ENCODE measurements at regions not wholly inside any gene's neighbourhood (a gene's known extent, or its start where the extent isn't known, plus 50 kb on each side); places are given as distances from the start of the nearest gene placed in this dataset.

- no peak for DNase-seq
Observed at GRCh38 chr11:36929401-36929800, 331.4 kb upstream of the RAG2 start.

GRCh38 chr11:36928621-36929020 lies 330.6 kb upstream of the RAG2 start:
- no peak for DNase-seq

DNA sequence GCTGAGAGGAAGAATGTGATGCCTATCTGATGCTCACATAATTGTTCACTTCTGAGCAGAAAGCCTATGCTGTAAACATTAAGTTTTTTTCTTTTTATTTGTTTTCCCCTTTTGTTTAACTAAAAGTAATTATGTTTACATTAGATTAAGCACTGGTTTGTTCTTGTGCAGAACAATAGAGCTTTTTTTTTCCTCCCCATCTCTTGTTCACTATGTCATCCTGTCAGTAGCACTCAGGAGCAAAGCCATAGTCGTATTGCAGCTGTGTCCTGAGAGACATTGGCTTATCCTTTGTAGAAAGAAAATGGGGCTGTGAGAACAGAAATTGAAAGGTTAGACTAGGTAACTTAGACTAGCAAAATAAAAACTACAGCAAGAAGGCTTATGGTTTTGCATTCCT lies 301.8 kb upstream of the RAG2 start:
- no peak for DNase-seq

GRCh38 chr11:36890841-36891240 lies 292.8 kb upstream of the RAG2 start:
- no peak for DNase-seq

DNA sequence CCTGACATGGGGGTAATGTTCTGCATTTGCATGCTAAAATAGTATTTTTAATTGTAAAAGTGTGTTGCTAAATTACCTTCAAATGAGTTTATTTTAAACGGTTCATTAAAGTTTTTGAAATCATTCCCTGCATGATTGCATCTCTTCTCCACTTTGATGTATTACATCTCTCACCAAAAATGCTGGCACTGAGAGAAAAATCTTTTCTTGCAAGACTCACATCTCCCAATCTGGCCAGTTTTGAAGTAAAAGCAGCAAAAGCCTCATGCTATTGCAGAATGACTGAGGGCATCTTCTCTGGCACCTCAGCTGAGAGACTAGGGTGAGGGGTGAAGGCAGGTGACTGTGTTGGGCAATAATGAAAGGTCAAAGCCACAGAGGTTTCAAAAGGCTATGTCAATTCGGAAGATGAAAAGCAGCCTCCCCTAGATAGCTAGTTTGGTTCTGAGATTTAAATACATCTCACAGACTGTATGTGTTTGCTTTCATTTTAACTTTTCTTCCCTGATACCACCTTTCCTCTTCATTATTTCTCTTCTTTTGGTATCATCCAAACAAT lies 292.2 kb upstream of the RAG2 start:
- DNase-seq: no peak

DNA sequence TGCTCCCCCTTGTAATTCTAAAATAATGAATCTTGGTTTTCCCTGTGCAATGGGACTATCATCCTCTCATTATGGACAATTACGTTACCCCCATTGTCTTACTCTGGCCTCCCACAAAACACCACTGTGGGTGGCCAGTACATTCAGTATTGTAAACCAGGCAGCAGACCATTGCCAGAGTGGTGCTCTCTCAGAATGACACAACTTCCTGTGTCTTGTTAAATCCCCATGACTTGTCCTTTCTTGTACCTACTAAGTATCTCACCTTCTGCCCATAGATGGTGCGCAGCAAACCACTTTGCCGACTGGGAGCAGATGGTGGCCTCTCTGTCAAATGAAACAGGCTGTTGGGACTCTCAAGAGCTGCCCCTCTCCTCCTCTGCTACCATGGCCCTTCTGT lies 287.1 kb upstream of the RAG2 start:
- no peak for DNase-seq

DNA sequence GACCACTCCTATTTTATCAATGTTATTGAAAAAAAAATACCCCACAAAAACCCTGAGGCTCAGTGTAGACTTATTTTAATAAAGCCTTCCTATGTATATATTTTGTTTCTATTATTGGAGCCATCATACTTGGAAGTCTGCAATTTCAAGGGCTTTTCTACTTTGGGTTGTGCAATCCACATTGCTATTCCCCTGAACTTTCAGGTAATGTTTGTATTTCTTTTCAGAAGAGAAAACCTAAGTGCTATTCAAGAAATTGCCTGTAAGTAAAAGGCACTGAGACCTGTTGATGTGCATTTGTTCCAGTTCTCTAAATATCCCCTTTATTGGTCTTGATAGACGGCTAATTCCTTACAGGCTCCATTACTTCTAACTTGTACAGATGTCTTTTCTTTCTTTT lies 280.7 kb upstream of the RAG2 start:
- no peak for DNase-seq

DNA sequence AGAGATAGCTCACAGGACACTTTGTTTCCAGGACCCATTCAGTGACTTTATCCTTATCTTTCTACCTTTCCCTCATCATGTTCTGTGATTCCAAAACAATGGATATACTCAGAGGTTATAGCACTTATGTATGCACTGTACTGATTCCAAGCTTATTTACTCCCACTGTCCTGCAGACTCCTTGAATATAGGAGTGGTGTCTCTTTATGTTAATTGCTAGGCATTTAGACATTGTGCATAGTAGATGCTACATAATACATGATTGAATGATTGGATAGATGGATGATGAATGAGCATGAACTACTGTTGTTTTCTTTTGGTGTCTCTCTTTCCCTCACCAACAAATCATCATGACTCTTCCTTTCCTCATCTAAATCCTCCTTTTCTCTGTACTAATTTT lies 279.1 kb upstream of the RAG2 start:
- no peak for DNase-seq

DNA sequence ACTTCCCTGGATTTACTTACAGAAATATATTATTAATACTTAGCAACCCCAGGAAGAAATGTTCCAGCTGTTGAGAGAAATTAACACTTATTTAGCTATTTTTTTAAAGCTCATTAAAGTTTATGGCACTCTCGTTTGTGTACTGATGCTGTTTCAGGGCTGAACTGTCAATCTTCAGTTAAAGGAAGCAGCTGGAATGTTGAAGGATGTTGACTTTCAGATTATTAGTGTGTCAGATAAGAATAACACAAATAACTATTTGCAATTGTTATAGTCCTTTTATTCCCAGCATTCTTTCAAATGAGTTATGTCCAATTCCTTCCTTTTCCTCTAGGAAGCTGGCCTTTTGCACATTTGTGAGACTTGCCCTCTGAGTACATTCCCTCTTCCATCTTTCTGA lies 278.2 kb upstream of the RAG2 start:
- DNase-seq: no peak

DNA sequence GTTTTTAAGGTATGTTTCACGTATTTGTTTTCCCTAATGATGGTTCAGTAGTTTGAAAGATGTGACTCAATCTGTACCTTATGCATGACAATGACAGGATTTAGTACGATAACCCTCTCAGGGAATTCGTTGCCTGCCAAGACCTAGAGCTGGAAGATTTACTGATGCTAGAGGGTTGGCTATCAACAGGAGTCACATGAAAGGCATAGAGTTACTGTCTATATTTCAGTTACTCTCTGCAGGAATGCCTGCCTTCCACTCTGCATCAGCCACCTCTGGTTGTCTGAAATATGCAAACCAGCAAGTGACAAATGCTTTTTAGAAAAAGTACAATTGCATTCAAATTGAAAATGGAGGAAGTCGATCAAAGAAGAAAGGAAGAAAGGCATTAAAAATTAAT lies 276.3 kb upstream of the RAG2 start:
- no peak for DNase-seq

DNA sequence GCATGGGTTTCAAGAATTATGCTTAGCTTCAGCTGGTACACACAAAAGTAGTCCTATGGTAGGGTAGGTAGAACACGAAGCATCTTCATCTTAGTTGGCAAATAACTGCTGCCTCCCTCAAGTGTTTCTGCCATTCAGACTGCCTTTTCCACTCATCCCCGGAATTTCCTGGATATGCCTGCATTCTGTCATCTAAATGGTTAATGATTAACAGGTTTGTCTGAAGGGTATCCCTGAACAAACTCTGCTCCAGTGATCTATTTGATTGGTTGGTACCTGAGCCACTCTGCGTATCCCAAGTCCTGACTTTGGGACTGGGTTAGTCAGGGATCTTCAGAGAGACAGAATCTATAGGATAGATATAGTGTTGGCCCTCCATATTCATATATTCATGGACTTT lies 272.3 kb upstream of the RAG2 start:
- no peak for DNase-seq

DNA sequence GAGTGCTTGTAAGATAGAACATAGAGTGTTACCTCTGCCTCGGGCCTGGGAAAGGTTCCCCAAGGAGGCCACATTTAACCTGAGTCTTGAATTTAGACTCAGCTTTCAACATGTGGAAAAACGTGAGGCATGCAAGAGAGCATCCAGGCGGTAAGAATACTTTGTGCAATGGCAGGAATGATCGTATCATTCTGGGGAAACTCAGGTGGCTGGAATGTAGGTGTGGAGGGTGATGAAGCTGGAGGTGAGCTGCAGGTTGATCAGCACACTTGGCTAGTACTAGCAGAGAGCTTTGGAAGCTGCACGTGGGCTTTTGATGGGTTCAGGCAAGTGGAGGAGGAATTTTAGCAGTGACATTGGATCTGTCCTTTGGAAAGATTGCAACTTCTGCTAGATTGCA lies 270.3 kb upstream of the RAG2 start:
- no peak for DNase-seq

DNA sequence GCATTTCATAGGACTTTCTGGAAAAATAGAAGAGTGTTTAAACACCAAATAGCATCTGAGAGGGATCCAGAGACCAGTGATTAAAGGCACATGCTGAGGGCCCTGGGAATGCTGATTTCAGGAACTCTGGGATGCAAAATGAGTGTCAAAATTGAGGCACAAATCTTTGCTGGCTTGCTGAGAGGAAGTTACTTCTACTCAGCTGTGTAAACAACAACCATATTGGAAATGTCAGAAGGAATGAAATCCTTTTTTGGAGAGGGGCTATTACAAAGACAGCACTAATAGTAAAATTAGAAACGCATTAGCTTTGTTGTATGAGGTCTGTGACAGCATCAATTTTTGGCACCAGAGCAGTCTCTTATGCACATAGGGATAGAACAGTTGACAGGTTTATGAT lies 267.8 kb upstream of the RAG2 start:
- no peak for DNase-seq

- DNase-seq: no peak
Observed at GRCh38 chr11:36854875-36855274, 256.8 kb upstream of the RAG2 start.

DNA sequence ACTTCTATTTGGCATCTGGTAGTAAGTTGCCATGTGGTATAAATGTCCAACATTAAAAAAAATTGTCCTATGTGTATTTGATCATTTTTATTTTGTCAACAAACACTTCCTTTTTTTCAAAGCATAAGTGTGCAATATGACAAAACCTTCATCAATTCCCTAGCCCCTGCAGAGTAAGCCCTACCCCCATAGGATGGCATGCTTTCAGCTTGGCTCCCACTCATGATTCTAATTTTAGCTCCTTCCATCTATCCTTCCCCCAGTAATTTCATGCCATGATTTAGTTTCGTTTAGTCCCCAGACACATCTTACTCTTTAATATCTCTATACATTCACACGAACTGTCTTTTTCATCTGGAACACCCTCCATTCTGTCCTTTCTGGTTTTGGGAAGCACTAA lies 250.6 kb upstream of the RAG2 start:
- DNase-seq: no peak

DNA sequence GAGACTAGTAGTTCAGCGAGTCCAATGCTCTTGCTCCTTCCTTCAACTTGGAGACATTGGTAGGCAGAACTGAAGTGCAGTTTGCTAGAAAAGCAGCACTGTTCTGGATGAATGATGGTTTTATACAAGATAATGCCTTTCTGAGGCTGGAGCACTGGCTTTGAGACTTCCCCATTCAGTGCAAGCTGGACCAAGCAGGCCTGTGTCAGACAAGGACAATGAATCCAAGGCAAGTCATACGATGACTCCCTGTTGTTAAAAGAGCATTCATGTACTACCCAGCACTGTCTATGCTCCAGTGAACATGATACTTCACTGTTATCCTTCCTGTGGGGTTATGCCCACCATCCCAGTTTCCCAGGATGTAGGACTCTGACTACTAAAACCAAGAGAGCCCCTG lies 242.3 kb upstream of the RAG2 start:
- DNase-seq: no peak

DNA sequence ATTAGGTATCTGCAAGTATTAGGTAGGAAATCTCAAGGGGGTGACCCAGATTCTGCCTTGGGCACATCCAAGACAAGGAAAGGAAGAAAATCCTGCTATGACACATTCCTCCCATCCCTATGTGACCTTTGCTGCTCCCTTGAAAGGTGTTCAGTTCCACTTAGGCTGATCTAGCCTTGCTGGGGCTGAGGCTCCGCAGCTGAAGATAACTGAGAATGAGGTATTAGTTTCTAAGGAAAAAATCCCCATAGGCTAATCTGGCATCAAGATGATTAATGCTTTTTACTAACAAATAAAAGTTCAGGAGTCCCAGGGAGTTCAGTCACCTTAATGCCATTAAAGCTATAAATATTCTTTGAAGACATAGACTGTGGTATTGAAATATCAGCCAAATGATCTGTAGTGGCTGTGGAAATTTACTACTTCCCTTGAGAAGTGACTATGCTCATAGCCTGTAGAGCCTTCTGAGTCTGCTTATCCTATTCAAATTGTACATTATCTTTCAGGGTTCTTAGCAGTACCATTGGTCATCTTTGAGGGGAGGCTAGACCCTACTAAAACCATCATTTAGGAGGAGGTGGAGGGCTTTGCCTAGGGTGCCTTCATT lies 239.9 kb upstream of the RAG2 start:
- DNase-seq: no peak

DNA sequence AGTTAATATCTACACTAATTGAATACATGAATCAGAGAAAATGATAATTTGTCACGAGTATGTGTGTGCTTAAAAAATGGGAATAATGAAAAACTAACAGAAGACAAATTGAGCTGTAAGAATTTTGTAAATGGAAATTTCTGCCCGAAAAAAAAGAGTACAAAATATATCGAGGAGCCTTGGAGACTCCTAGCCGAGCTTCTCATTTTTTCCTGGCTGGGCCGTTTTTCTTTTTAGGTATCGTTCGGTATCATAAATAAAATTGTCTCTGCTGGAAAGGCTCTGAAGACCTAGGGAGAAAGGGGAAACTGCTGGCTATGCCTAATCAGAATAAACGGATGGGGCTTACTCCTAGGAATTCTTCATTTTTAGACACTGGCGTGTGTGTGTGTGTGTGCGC lies 227.2 kb upstream of the RAG2 start:
- DNase-seq: no peak

DNA sequence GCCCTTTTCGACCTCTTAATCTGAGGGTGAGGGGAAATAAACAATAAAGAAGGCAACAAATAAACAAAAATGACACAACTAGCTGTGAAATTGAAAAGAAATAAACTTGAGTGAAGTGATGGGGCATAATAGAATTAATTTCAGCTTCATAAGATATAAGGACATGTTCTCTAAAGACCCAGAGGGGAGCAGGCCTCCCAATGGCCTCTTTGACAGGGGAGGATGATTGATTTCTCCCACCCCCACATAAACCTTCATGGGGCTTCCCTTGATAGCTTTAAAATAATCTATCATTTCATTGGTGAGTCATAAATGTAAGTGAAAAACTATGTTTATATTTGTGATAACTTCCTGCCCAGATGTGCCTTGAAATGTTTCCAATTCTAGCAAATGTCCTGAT lies 226.3 kb upstream of the RAG2 start:
- no peak for DNase-seq

GRCh38 chr11:36822829-36823228 lies 224.8 kb upstream of the RAG2 start:
- DNase-seq: no peak

- no peak for DNase-seq
Observed at GRCh38 chr11:36818410-36818809, 220.4 kb upstream of the RAG2 start.

GRCh38 chr11:36817336-36817965 lies 219.4 kb upstream of the RAG2 start:
- no peak for DNase-seq

DNA sequence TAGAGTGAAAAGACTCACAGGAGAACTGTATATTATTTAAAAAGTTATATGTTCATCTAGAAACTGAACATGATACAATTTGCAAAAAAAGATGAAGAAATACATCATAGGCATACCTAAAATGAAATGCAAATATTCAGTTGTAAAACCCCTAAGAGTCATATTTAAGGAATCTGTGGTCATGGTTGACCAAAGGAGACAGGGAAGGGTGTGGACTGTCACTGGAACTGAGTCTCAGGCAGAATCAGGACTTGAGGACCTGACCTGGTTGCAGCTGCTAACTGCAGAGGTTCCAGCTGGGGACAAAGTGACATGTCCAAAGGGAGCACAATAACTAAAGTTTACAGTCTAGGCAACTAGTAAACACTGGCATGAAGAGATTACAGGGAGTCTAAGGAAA lies 211.3 kb upstream of the RAG2 start:
- DNase-seq: no peak

DNA sequence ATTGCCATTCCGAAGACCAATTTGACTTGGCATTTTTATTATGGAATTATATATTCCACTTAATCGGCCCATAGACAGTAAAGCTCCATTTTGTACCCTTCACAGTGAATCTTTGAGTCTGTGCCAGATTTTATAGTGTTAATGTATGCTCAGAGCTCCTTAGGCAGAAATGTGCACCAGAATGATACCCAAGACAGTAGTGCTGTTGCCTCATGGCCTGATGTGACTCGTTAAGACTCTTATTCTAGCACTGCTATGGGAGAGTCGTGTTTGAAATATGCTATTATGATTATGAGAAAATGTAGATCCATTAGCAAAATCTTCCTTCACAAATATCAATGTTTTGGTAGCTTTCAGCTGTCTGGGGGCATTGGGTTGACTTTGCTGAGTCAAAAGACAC lies 209.8 kb upstream of the RAG2 start:
- DNase-seq: no peak

DNA sequence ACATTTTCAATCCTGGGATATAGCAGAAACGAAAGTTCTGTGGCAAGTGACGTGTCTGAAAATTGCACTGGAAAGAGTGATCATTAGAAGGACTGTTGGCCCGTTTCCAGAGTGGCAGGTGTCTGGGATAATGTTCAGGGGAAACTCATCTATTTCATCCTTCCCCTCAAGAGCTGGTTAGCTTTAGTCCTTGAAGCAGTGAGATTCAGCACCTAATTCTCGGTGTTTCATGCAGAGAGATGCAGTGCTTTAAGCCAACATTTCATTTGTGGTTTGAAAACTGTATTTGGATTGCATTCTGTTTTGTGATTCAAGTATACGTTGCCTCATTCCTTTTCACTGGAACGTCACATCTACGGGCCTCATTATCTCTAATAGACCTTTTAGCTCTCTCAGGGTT lies 205.0 kb upstream of the RAG2 start:
- no peak for DNase-seq

Data from NCI-H1694 (cell line).